ENCODE measurements at regions not wholly inside any gene's neighbourhood (a gene's known extent, or its start where the extent isn't known, plus 50 kb on each side); places are given as distances from the start of the nearest gene placed in this dataset.
"Not testable (repeated sequence)": the region's sequence is repeated elsewhere in the genome, so short reads cannot be mapped to it uniquely, and the experiment has no call there.

GRCh38 chr2:83991992-83992391, 467.1 kb downstream of the SUCLG1 start:
- DNase-seq (ENCODE audit: low read depth in 2 of 3, low spot score in 2 of 3) = no peak

- no peak for DNase-seq (ENCODE audit: low read depth in 2 of 3, low spot score in 2 of 3)
Observed at GRCh38 chr2:83990636-83991035, 468.4 kb downstream of the SUCLG1 start.

GRCh38 chr2:83976628-83977027, 482.5 kb downstream of the SUCLG1 start:
- DNase-seq (ENCODE audit: low read depth in 2 of 3, low spot score in 2 of 3) = not testable (repeated sequence)

GRCh38 chr2:83972128-83972527, 487.0 kb downstream of the SUCLG1 start:
- DNase-seq (ENCODE audit: low read depth in 2 of 3, low spot score in 2 of 3) = no peak

- peak in 2 of 3 donors; percentile 74 to 84 for DNase-seq (ENCODE audit: low read depth in 2 of 3, low spot score in 2 of 3)
Observed at GRCh38 chr2:83971547-83971946, 487.5 kb downstream of the SUCLG1 start.

GRCh38 chr2:83970217-83970929, 488.7 kb downstream of the SUCLG1 start:
- peak in 1 of 3 donors; percentile 2 for DNase-seq (ENCODE audit: low read depth in 2 of 3, low spot score in 2 of 3)

- DNase-seq (ENCODE audit: low read depth in 2 of 3, low spot score in 2 of 3) = no peak
Observed at GRCh38 chr2:83969085-83969484, 490.0 kb downstream of the SUCLG1 start.

GRCh38 chr2:83967854-83968253, 491.2 kb downstream of the SUCLG1 start:
- DNase-seq (ENCODE audit: low read depth in 2 of 3, low spot score in 2 of 3) = no peak

GRCh38 chr2:83966946-83967345, 492.1 kb downstream of the SUCLG1 start:
- DNase-seq (ENCODE audit: low read depth in 2 of 3, low spot score in 2 of 3) = not testable (repeated sequence)

- DNase-seq (ENCODE audit: low read depth in 2 of 3, low spot score in 2 of 3) = no peak
Observed at GRCh38 chr2:83961512-83961911, 497.6 kb downstream of the SUCLG1 start.

- no peak for DNase-seq (ENCODE audit: low read depth in 2 of 3, low spot score in 2 of 3)
Observed at GRCh38 chr2:83960371-83960770, 498.7 kb downstream of the SUCLG1 start.

GRCh38 chr2:83959266-83959665, 499.8 kb downstream of the SUCLG1 start:
- DNase-seq (ENCODE audit: low read depth in 2 of 3, low spot score in 2 of 3) = no peak

GRCh38 chr2:83956991-83957390, 502.1 kb downstream of the SUCLG1 start:
- DNase-seq (ENCODE audit: low read depth in 2 of 3, low spot score in 2 of 3) = no peak

- no peak for DNase-seq (ENCODE audit: low read depth in 2 of 3, low spot score in 2 of 3)
Observed at GRCh38 chr2:83953697-83954096, 505.4 kb downstream of the SUCLG1 start.

GRCh38 chr2:83951378-83951947, 507.6 kb downstream of the SUCLG1 start:
- no peak for DNase-seq (ENCODE audit: low read depth in 2 of 3, low spot score in 2 of 3)

- DNase-seq (ENCODE audit: low read depth in 2 of 3, low spot score in 2 of 3) = no peak
Observed at GRCh38 chr2:83949361-83949760, 509.7 kb downstream of the SUCLG1 start.

GRCh38 chr2:83944191-83944590, 514.9 kb downstream of the SUCLG1 start:
- DNase-seq (ENCODE audit: low read depth in 2 of 3, low spot score in 2 of 3) = no peak

- no peak for DNase-seq (ENCODE audit: low read depth in 2 of 3, low spot score in 2 of 3)
Observed at GRCh38 chr2:83943265-83943664, 515.8 kb downstream of the SUCLG1 start.

- DNase-seq (ENCODE audit: low read depth in 2 of 3, low spot score in 2 of 3) = no peak
Observed at GRCh38 chr2:83941886-83942285, 517.2 kb downstream of the SUCLG1 start.

- no peak for DNase-seq (ENCODE audit: low read depth in 2 of 3, low spot score in 2 of 3)
Observed at GRCh38 chr2:83933749-83934148, 525.3 kb downstream of the SUCLG1 start.

- DNase-seq (ENCODE audit: low read depth in 2 of 3, low spot score in 2 of 3) = no peak
Observed at GRCh38 chr2:83923531-83923930, 535.5 kb downstream of the SUCLG1 start.

GRCh38 chr2:83916559-83916958, 542.5 kb downstream of the SUCLG1 start:
- DNase-seq (ENCODE audit: low read depth in 2 of 3, low spot score in 2 of 3) = no peak

- DNase-seq (ENCODE audit: low read depth in 2 of 3, low spot score in 2 of 3) = no peak
Observed at GRCh38 chr2:83915381-83915780, 543.7 kb downstream of the SUCLG1 start.
